DND-41 (cell line): ENCODE measurements at regions not wholly inside any gene's neighbourhood (a gene's known extent, or its start where the extent isn't known, plus 50 kb on each side); places are given as distances from the start of the nearest gene placed in this dataset.

Experiments used
- ATAC-seq: fragments of 200-7000 bp; cut with Tn5 transposase; 3 replicates; pipeline ENCODE4 v1.9.1; 2021; ENCODE audit warnings: low read depth; ENCODE audit not compliant: insufficient read depth
- DNase-seq: peaks from one replicate; pipeline ENCODE4 v3.0.0-alpha.2; 2020
- H2AFZ ChIP-seq: 2 replicates; pipeline ENCODE4 v1.6.0; 2012; ENCODE audit warnings: low read depth, low read length
- H3K27ac ChIP-seq: 2 replicates; pipeline ENCODE4 v1.5.1; 2012; ENCODE audit warnings: low read length, inconsistent platforms
- H3K27me3 ChIP-seq: fragments of 200-600 bp; sonication (generic); 2 replicates; pipeline ENCODE4 v1.6.0; 2012; ENCODE audit warnings: low read length, mild to moderate bottlenecking, inconsistent platforms; ENCODE audit not compliant: insufficient read depth, poor library complexity
- H3K36me3 ChIP-seq: 2 replicates; pipeline ENCODE4 v1.5.1; 2012; ENCODE audit warnings: low read length, inconsistent platforms; ENCODE audit not compliant: insufficient read depth
- H3K4me1 ChIP-seq: 2 replicates; pipeline ENCODE4 v1.5.1; 2012; ENCODE audit warnings: mild to moderate bottlenecking, low read length; ENCODE audit not compliant: insufficient read depth
- H3K4me2 ChIP-seq: 2 replicates; pipeline ENCODE4 v1.6.0; 2012; ENCODE audit warnings: mild to moderate bottlenecking, moderate library complexity, low read length, inconsistent platforms; ENCODE audit not compliant: insufficient read depth
- H3K4me3 ChIP-seq, 2 experiments: fragments of 200-600 bp in 1 of 2; shearing (Covaris generic) in 1 of 2; 2 replicates each; pipeline ENCODE4 v1.5.1; 2012 to 2016; ENCODE audit warnings: inconsistent platforms in 2 of 2, low read length in 2 of 2, mild to moderate bottlenecking in 2 of 2, low read depth in 1 of 2, moderate library complexity in 1 of 2
- H3K79me2 ChIP-seq: 2 replicates; pipeline ENCODE4 v1.6.0; 2012; ENCODE audit warnings: low read length, inconsistent platforms; ENCODE audit not compliant: insufficient read depth
- H3K9ac ChIP-seq: 2 replicates; pipeline ENCODE4 v1.6.0; 2012; ENCODE audit warnings: low read depth, mild to moderate bottlenecking, inconsistent platforms, low read length, moderate library complexity
- H3K9me3 ChIP-seq: 2 replicates; pipeline ENCODE4 v1.5.1; 2012; ENCODE audit warnings: low read length, moderate library complexity, mild to moderate bottlenecking, inconsistent platforms; ENCODE audit not compliant: insufficient read depth, severe bottlenecking
- H4K20me1 ChIP-seq: 2 replicates; pipeline ENCODE4 v1.6.0; 2012; ENCODE audit warnings: low read length; ENCODE audit not compliant: insufficient read depth
- CTCF ChIP-seq: IDR thresholded peaks from 2 replicates; pipeline ENCODE4 v1.5.1; 2012; ENCODE audit warnings: borderline replicate concordance, low read length, moderate library complexity, mild to moderate bottlenecking; ENCODE audit not compliant: poor library complexity, severe bottlenecking; ENCODE audit errors: extremely low read depth
- EZH2 ChIP-seq: IDR thresholded peaks from 3 replicates; pipeline ENCODE4 v1.6.1; 2012; ENCODE audit warnings: borderline replicate concordance, low read depth, mild to moderate bottlenecking, moderate library complexity, low read length, inconsistent platforms; ENCODE audit not compliant: severe bottlenecking

GRCh38 chr7:16967300-16967811 is 85.6 kb upstream of the AGR3 start:
- no peaks in the 10 kb centered on the region for H3K4me1 ChIP-seq
- no peaks in the 10 kb centered on the region for H3K79me2 ChIP-seq
- TF ChIP-seq EZH2 (no peak), CTCF (no peak)
- H3K4me3 ChIP-seq = no peak overlapping the region
- H3K9me3 ChIP-seq = peaks cover 3% of the 10 kb centered on the region
- no peak overlapping the region for H2AFZ ChIP-seq
- ATAC-seq = no peak
- H4K20me1 ChIP-seq = no peaks in the 10 kb centered on the region
- H3K4me2 ChIP-seq = no peak overlapping the region
- H3K9ac ChIP-seq = no peak overlapping the region
- no peak overlapping the region for H3K27ac ChIP-seq
- no peak for DNase-seq
- H3K36me3 ChIP-seq = no peaks in the 10 kb centered on the region
- H3K27me3 ChIP-seq = no peaks in the 10 kb centered on the region

GRCh38 chr7:16970732-16971482 is 89.1 kb upstream of the AGR3 start:
- Histone ChIP-seq H3K36me3 (no peaks in the 10 kb centered on the region), H3K4me1 (no peaks in the 10 kb centered on the region), H3K9ac (no peak overlapping the region), H4K20me1 (no peaks in the 10 kb centered on the region), H3K27ac (no peak overlapping the region), H3K4me3 (no peak overlapping the region), H2AFZ (no peak overlapping the region), H3K27me3 (no peaks in the 10 kb centered on the region), H3K4me2 (no peak overlapping the region), H3K9me3 (no peaks in the 10 kb centered on the region), H3K79me2 (no peaks in the 10 kb centered on the region)
- TF ChIP-seq EZH2 (no peak), CTCF (no peak)
- ATAC-seq (no peak), DNase-seq (no peak)

GRCh38 chr7:16975712-16976111 is 93.9 kb upstream of the AGR3 start:
- H4K20me1 ChIP-seq = no peaks in the 10 kb centered on the region
- peak; percentile 29; the same call in 1 of the 3 replicates for ATAC-seq
- H3K4me2 ChIP-seq = no peak overlapping the region

More at GRCh38 chr7:16975712-16976111, 93.9 kb upstream of the AGR3 start:
- Histone ChIP-seq H3K9ac (no peak overlapping the region), H3K4me3 (no peak overlapping the region), H3K27me3 (no peaks in the 10 kb centered on the region), H3K27ac (no peak overlapping the region), H3K4me1 (no peaks in the 10 kb centered on the region), H3K36me3 (no peaks in the 10 kb centered on the region), H2AFZ (no peak overlapping the region), H3K9me3 (no peaks in the 10 kb centered on the region), H3K79me2 (no peaks in the 10 kb centered on the region)
- DNase-seq = no peak
- TF ChIP-seq EZH2 (no peak), CTCF (no peak)
